ENCODE measurements at regions not wholly inside any gene's neighbourhood (a gene's known extent, or its start where the extent isn't known, plus 50 kb on each side); places are given as distances from the start of the nearest gene placed in this dataset.

DNA sequence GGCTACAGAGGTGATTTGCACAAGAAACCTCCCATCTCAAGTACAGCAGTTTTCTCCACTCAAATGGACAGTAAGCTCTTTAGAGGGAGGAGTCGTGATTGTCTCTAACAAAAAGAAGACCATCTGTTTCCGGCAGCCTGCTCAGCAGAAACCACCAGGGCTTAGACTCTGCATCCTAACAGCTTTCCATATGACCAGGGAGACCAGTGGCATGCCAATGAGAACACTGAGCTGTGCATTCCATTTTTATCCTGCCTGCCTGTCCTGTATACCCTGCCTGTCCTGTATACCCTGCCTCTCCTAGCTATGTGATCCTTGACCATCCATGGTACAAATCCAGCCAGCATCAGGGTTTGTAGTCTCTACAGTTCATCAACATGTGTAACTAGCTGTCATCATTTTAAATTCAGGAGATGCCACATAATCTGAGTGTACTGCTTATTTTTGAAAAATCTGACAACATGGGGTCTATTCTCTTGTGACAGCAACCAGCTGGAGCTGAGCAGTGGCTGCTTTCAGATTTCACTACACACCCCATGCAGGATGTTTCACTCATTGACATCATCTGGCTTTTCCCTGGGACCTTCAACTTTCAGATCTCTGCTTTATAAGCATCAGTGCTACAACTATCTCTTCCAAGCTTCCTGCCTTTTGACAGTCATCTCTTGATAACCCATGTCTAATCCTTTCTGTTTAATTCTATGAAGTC, 50.5 kb upstream of the POU2AF2 start:
- no peak for DNase-seq (ENCODE audit: low read depth, low spot score)
- Histone ChIP-seq H3K9ac (ENCODE audit: insufficient read length) (no peak overlapping the region), H3K36me3 (ENCODE audit: insufficient read depth, low read length) (no peaks in the 10 kb centered on the region), H3K9me3 (ENCODE audit: low read depth, low read length) (no peaks in the 10 kb centered on the region), H3K27ac (no peak overlapping the region), H3K4me3 (no peak overlapping the region)
- TF ChIP-seq POLR2AphosphoS5 (IDR thresholded peaks at IDR 0.05; ENCODE audit: borderline replicate concordance, low read depth, low read length) (no peak), EZH2 (IDR thresholded peaks at IDR 0.05) (no peak), FOXP2 (optimal IDR thresholded peaks at IDR 0.05; ENCODE audit: control extremely low read depth, extremely low read length, insufficient read depth) (no peak)

DNA sequence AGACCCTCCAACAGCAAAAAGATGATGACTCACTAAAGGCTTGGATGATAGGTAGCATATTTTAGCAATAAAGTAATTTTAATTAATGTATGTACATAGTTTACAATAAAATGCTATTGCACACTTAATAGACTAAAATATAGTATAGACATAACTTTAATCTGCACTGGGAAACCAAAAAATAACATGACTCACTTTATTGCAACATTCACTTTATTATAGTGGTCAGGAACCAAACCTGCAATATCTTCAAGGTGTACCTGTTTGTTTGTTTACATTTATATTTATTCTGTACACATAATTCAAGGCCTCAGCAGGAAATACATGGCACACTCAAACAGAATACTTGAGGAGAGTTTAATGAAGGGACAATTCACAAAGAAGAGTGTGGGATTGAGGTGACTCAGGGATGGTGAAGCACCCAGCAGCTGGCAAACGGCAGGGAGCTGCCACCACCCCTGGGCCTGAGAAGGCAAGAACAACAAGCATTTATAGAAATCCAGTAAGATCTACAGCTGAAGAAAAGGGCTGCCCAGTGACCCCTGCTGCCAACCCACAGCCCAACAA, 51.5 kb upstream of the POU2AF2 start:
- no peak for DNase-seq (ENCODE audit: low read depth, low spot score)
- no peak overlapping the region for H3K4me3 ChIP-seq
- H3K36me3 ChIP-seq (ENCODE audit: insufficient read depth, low read length), result no peaks in the 10 kb centered on the region
- no peak overlapping the region for H3K9ac ChIP-seq (ENCODE audit: insufficient read length)
- no peaks in the 10 kb centered on the region for H3K9me3 ChIP-seq (ENCODE audit: low read depth, low read length)
- no peak for TF ChIP-seq FOXP2 (optimal IDR thresholded peaks at IDR 0.05; ENCODE audit: control extremely low read depth, extremely low read length, insufficient read depth)
- TF ChIP-seq POLR2AphosphoS5 (IDR thresholded peaks at IDR 0.05; ENCODE audit: borderline replicate concordance, low read depth, low read length), result no peak
- TF ChIP-seq EZH2 (IDR thresholded peaks at IDR 0.05), result no peak
- H3K27ac ChIP-seq, result no peak overlapping the region

DNA sequence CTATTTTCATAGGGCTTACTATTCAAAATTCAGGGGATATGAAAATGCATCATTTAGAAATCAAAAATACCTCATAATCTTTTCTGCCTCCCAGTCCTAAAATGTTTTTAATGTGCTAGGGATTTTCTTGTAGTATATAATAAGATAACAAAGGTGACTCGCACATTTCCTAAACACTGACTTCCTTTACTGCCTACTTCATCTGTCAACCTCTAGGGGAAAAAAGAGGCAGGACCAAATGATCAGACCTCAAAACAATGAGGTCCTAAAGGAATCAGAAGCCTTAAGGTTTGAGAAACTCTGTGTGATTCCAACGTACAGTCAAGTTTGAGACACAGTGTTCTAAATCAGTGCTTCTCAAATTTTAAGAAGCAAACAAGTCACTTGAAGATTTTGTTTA, 56.1 kb upstream of the POU2AF2 start:
- Histone ChIP-seq H3K9me3 (ENCODE audit: low read depth, low read length) (no peaks in the 10 kb centered on the region), H3K36me3 (ENCODE audit: insufficient read depth, low read length) (no peaks in the 10 kb centered on the region), H3K9ac (ENCODE audit: insufficient read length) (no peak overlapping the region), H3K27ac (no peak overlapping the region), H3K4me3 (no peak overlapping the region)
- TF ChIP-seq EZH2 (IDR thresholded peaks at IDR 0.05) (no peak), POLR2AphosphoS5 (IDR thresholded peaks at IDR 0.05; ENCODE audit: borderline replicate concordance, low read depth, low read length) (no peak), FOXP2 (optimal IDR thresholded peaks at IDR 0.05; ENCODE audit: control extremely low read depth, extremely low read length, insufficient read depth) (no peak)
- no peak for DNase-seq (ENCODE audit: low read depth, low spot score)

DNA sequence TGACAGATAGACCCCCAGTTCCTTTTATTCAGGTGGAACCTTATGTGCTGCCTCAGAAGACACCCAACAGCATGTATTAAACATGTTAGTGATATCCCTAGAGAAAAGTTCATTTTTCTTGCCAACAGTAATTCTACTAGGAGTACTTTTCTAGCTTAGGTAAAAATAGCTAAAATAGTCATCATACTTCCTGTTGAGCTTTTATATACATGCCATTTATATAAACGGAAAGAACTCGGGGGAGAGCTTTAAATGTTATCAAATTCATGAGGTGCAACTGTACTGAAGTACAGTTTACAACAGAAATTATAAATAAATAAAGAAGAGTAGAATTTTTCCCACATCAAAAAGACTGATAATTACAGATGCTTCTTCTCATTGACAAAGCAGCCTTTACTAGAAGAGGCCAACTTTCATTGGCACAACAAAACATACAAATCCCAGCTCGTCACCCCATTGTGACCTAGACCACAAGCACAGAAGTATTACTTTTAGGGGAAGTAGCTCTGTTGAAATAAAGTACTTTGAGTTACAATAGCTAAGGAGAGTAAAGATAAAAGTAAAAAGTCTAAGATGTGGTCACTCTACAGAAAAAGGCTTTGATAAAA, 59.1 kb upstream of the POU2AF2 start:
- Histone ChIP-seq H3K9me3 (ENCODE audit: low read depth, low read length) (no peaks in the 10 kb centered on the region), H3K4me3 (no peak overlapping the region), H3K9ac (ENCODE audit: insufficient read length) (no peak overlapping the region), H3K27ac (no peak overlapping the region), H3K36me3 (ENCODE audit: insufficient read depth, low read length) (no peaks in the 10 kb centered on the region)
- TF ChIP-seq FOXP2 (optimal IDR thresholded peaks at IDR 0.05; ENCODE audit: control extremely low read depth, extremely low read length, insufficient read depth), result no peak
- no peak for TF ChIP-seq POLR2AphosphoS5 (IDR thresholded peaks at IDR 0.05; ENCODE audit: borderline replicate concordance, low read depth, low read length)
- TF ChIP-seq EZH2 (IDR thresholded peaks at IDR 0.05), result no peak
- no peak for DNase-seq (ENCODE audit: low read depth, low spot score)

DNA sequence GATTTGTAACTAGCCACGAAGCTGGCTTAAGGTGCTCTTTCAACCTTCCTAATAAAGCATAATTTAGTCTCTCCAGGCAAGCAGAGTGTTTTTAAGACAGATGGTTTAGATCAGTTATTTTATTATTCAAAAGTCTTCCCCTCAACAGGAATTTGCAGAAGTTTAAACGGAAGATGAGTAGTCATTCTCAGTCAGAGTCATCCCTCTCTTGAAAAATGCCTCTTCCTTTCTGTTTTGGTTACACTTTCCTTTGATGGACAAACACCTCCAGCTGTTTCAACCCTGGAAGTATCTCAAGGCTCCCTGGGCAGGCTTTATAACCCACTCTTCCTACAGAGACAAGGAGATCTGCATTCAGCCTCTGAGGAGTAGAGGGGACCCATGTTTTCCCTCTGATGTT, 60.3 kb upstream of the POU2AF2 start:
- no peaks in the 10 kb centered on the region for H3K36me3 ChIP-seq (ENCODE audit: insufficient read depth, low read length)
- no peak for DNase-seq (ENCODE audit: low read depth, low spot score)
- TF ChIP-seq EZH2 (IDR thresholded peaks at IDR 0.05) (no peak), POLR2AphosphoS5 (IDR thresholded peaks at IDR 0.05; ENCODE audit: borderline replicate concordance, low read depth, low read length) (no peak), FOXP2 (optimal IDR thresholded peaks at IDR 0.05; ENCODE audit: control extremely low read depth, extremely low read length, insufficient read depth) (no peak)
- H3K9ac ChIP-seq (ENCODE audit: insufficient read length), result no peak overlapping the region
- no peak overlapping the region for H3K4me3 ChIP-seq
- H3K27ac ChIP-seq, result 0 out of 2 replicates have a peak overlapping the region, but pooled peaks have one; percentile 11
- H3K9me3 ChIP-seq (ENCODE audit: low read depth, low read length), result no peaks in the 10 kb centered on the region

DNA sequence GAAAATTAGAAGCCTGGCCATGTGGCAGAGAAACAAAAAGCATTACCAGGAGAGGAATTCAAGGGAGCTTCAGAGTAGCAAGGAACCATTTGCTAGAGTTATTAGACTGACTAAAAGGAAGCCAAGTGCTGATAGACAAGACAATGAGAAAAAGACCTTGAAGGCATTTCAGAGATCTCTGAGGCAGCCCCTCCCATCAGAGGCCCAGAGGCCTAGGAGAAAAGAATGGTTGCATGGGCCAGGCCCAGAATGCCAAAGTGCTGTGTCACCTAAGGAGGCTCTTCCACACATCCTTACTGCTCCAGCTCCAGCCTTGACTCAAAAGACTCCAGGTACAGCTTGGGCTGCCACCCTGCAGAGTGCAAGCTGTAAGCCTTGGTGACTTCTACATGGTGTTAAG, 61.8 kb upstream of the POU2AF2 start:
- Histone ChIP-seq H3K36me3 (ENCODE audit: insufficient read depth, low read length) (no peaks in the 10 kb centered on the region), H3K27ac (no peak overlapping the region), H3K9ac (ENCODE audit: insufficient read length) (no peak overlapping the region), H3K4me3 (no peak overlapping the region), H3K9me3 (ENCODE audit: low read depth, low read length) (no peaks in the 10 kb centered on the region)
- no peak for DNase-seq (ENCODE audit: low read depth, low spot score)
- no peak for TF ChIP-seq FOXP2 (optimal IDR thresholded peaks at IDR 0.05; ENCODE audit: control extremely low read depth, extremely low read length, insufficient read depth)
- no peak for TF ChIP-seq EZH2 (IDR thresholded peaks at IDR 0.05)
- no peak for TF ChIP-seq POLR2AphosphoS5 (IDR thresholded peaks at IDR 0.05; ENCODE audit: borderline replicate concordance, low read depth, low read length)

DNA sequence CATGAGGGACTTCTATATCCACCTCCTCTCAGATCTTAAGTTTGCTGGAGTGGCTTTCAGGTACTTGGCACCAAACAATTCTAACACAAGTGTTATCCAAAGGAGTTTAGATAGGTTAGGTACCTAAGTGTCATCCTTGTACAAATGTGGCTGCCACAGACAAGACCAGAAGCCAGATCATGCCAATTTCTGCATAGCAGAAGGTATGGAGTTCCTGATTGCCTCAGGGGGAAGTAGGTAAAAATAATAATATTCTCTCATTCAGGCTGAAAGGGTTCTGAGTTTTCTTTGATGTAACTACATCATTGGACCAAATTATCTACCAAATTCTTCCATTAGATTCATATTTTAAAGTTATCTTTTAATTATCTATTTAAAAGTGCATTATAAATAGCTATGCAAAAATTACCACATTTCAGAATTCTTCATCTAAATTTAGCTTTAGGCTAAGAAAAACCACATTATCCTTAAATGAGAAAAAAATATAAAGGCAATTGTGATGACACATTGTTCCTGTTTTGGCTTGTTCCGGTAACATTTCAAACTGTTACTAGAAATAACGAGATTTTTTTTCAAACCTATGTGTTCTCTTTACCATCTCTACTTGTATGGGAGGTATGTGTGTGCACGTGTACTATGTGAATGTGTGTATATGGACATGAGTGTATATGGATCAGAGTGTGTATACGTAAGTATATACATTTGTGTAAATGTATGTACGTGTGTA, 66.2 kb upstream of the POU2AF2 start:
- H3K9me3 ChIP-seq (ENCODE audit: low read depth, low read length), result no peaks in the 10 kb centered on the region
- H3K36me3 ChIP-seq (ENCODE audit: insufficient read depth, low read length), result no peaks in the 10 kb centered on the region
- no peak overlapping the region for H3K27ac ChIP-seq
- no peak overlapping the region for H3K9ac ChIP-seq (ENCODE audit: insufficient read length)
- H3K4me3 ChIP-seq, result no peak overlapping the region
- DNase-seq (ENCODE audit: low read depth, low spot score), result no peak
- TF ChIP-seq FOXP2 (optimal IDR thresholded peaks at IDR 0.05; ENCODE audit: control extremely low read depth, extremely low read length, insufficient read depth), result no peak
- TF ChIP-seq POLR2AphosphoS5 (IDR thresholded peaks at IDR 0.05; ENCODE audit: borderline replicate concordance, low read depth, low read length), result no peak
- TF ChIP-seq EZH2 (IDR thresholded peaks at IDR 0.05), result no peak

Data from SK-N-MC (cell line).